Immature natural killer cell (primary cell): ENCODE measurements at regions not wholly inside any gene's neighbourhood (a gene's known extent, or its start where the extent isn't known, plus 50 kb on each side); places are given as distances from the start of the nearest gene placed in this dataset.

Experiments
- DNase-seq, 3 donors: peaks; one replicate each; pipeline ENCODE4 v3.0.0; 2022; ENCODE audit warnings: mixed read lengths in 1 of 3
- H3K27ac Mint-ChIP-seq, 6 donors: one replicate each; pipeline ENCODE4 v1.8.0; 2020; ENCODE audit warnings: mixed read lengths in 6 of 6, mild to moderate bottlenecking in 5 of 6, inconsistent platforms in 4 of 6, moderate library complexity in 3 of 6
- H3K27me3 Mint-ChIP-seq, 3 donors: one replicate each; pipeline ENCODE4 v1.8.0; 2020 to 2021; ENCODE audit warnings: low read depth in 3 of 3, mild to moderate bottlenecking in 3 of 3, mixed read lengths in 3 of 3, moderate library complexity in 3 of 3, inconsistent platforms in 1 of 3
- H3K36me3 Mint-ChIP-seq, 3 donors: one replicate each; pipeline ENCODE4 v1.8.0; 2020; ENCODE audit warnings: mixed read lengths in 3 of 3, inconsistent platforms in 2 of 3, mild to moderate bottlenecking in 2 of 3
- H3K4me1 Mint-ChIP-seq, 2 donors: one replicate each; pipeline ENCODE4 v1.8.0; 2020; ENCODE audit warnings: inconsistent platforms in 2 of 2, mild to moderate bottlenecking in 2 of 2, mixed read lengths in 2 of 2, moderate library complexity in 1 of 2
- H3K4me3 Mint-ChIP-seq, 5 donors: one replicate each; pipeline ENCODE4 v1.8.0; 2020; ENCODE audit warnings: mild to moderate bottlenecking in 5 of 5, mixed read lengths in 5 of 5, inconsistent platforms in 3 of 5, moderate library complexity in 3 of 5
- H3K9me3 Mint-ChIP-seq, 6 donors: one replicate each; pipeline ENCODE4 v1.8.0; 2020; ENCODE audit warnings: mild to moderate bottlenecking in 6 of 6, mixed read lengths in 6 of 6, inconsistent platforms in 4 of 6, moderate library complexity in 3 of 6

- H3K27ac Mint-ChIP-seq, result no peak overlapping the region
- no peaks in the 10 kb centered on the region for H3K4me1 Mint-ChIP-seq
- H3K27me3 Mint-ChIP-seq, result no peaks in the 10 kb centered on the region
- H3K36me3 Mint-ChIP-seq, result no peaks in the 10 kb centered on the region
- no peak overlapping the region for H3K4me3 Mint-ChIP-seq
- no peak for DNase-seq
- H3K9me3 Mint-ChIP-seq, result peaks cover 6 to 32% (median 15%) of the 10 kb centered on the region in 6 donors
These were observed 234.5 kb upstream of the MEOX2 start for GRCh38 chr7:15920953-15921352.

- H3K36me3 Mint-ChIP-seq, result no peaks in the 10 kb centered on the region
- no peaks in the 10 kb centered on the region for H3K27me3 Mint-ChIP-seq
- H3K4me3 Mint-ChIP-seq, result no peak overlapping the region
- peaks cover 0 to 37% (median 6%) of the 10 kb centered on the region in 6 donors for H3K9me3 Mint-ChIP-seq
- no peak overlapping the region for H3K27ac Mint-ChIP-seq
- no peak for DNase-seq
- no peaks in the 10 kb centered on the region for H3K4me1 Mint-ChIP-seq
These were observed 230.3 kb upstream of the MEOX2 start for GRCh38 chr7:15916681-15917380.

- Mint-ChIP-seq H3K9me3 (peaks cover 0 to 32% (median 6%) of the 10 kb centered on the region in 6 donors), H3K36me3 (no peaks in the 10 kb centered on the region), H3K4me3 (no peak overlapping the region), H3K27ac (no peak overlapping the region), H3K4me1 (no peaks in the 10 kb centered on the region), H3K27me3 (no peaks in the 10 kb centered on the region)
- no peak for DNase-seq
These were observed 229.3 kb upstream of the MEOX2 start for GRCh38 chr7:15915686-15916293.

- H3K27ac Mint-ChIP-seq, result no peak overlapping the region
- H3K27me3 Mint-ChIP-seq, result no peaks in the 10 kb centered on the region
- no peaks in the 10 kb centered on the region for H3K36me3 Mint-ChIP-seq
- no peaks in the 10 kb centered on the region for H3K4me1 Mint-ChIP-seq
- DNase-seq, result no peak
- peaks cover 0 to 34% (median 9%) of the 10 kb centered on the region in 6 donors for H3K9me3 Mint-ChIP-seq
- H3K4me3 Mint-ChIP-seq, result no peak overlapping the region
These were observed 228.1 kb upstream of the MEOX2 start for GRCh38 chr7:15914611-15915010.

GRCh38 chr7:15906436-15906835 lies 220.0 kb upstream of the MEOX2 start:
- Mint-ChIP-seq H3K4me3 (no peak overlapping the region), H3K4me1 (no peaks in the 10 kb centered on the region), H3K36me3 (peaks cover 0 to 3% (median 0%) of the 10 kb centered on the region in 3 donors), H3K9me3 (peaks cover 1 to 23% (median 9%) of the 10 kb centered on the region in 6 donors), H3K27me3 (peaks cover 0 to 2% (median 1%) of the 10 kb centered on the region in 3 donors), H3K27ac (no peak overlapping the region)
- no peak for DNase-seq

GRCh38 chr7:15905251-15906040 lies 219.0 kb upstream of the MEOX2 start:
- DNase-seq, result no peak
- Mint-ChIP-seq H3K4me1 (no peaks in the 10 kb centered on the region), H3K9me3 (peaks cover 1 to 23% (median 9%) of the 10 kb centered on the region in 6 donors), H3K4me3 (no peak overlapping the region), H3K36me3 (peaks cover 0 to 3% (median 0%) of the 10 kb centered on the region in 3 donors), H3K27ac (no peak overlapping the region), H3K27me3 (peaks cover 0 to 2% (median 1%) of the 10 kb centered on the region in 3 donors)

GRCh38 chr7:15891151-15891881 lies 204.8 kb upstream of the MEOX2 start:
- no peak overlapping the region for H3K4me3 Mint-ChIP-seq
- H3K27me3 Mint-ChIP-seq, result peaks cover 0 to 4% (median 0%) of the 10 kb centered on the region in 3 donors

GRCh38 chr7:15889507-15889906 lies 203.0 kb upstream of the MEOX2 start:
- Mint-ChIP-seq H3K36me3 (no peaks in the 10 kb centered on the region), H3K27me3 (no peaks in the 10 kb centered on the region), H3K27ac (no peak overlapping the region), H3K9me3 (peaks cover 1 to 13% (median 6%) of the 10 kb centered on the region in 6 donors), H3K4me1 (peaks cover 0 to 6% of the 10 kb centered on the region in 2 donors), H3K4me3 (no peak overlapping the region)
- no peak for DNase-seq

More at GRCh38 chr7:15891151-15891881, 204.8 kb upstream of the MEOX2 start:
- Mint-ChIP-seq H3K27ac (no peak overlapping the region), H3K9me3 (peaks cover 8 to 19% (median 9%) of the 10 kb centered on the region in 6 donors), H3K4me1 (no peaks in the 10 kb centered on the region), H3K36me3 (peaks cover 0 to 4% (median 0%) of the 10 kb centered on the region in 3 donors)
- DNase-seq, result no peak

GRCh38 chr7:15888090-15888489 lies 201.6 kb upstream of the MEOX2 start:
- Mint-ChIP-seq H3K4me3 (no peak overlapping the region), H3K9me3 (peaks cover 1 to 15% (median 4%) of the 10 kb centered on the region in 6 donors), H3K27me3 (no peaks in the 10 kb centered on the region), H3K27ac (no peak overlapping the region), H3K36me3 (no peaks in the 10 kb centered on the region), H3K4me1 (peaks cover 0 to 6% of the 10 kb centered on the region in 2 donors)
- no peak for DNase-seq

GRCh38 chr7:15886626-15887025 lies 200.1 kb upstream of the MEOX2 start:
- H3K4me1 Mint-ChIP-seq, result peaks cover 0 to 6% of the 10 kb centered on the region in 2 donors
- H3K36me3 Mint-ChIP-seq, result no peaks in the 10 kb centered on the region
- no peak for DNase-seq
- H3K27me3 Mint-ChIP-seq, result no peaks in the 10 kb centered on the region
- peaks cover 4 to 22% (median 9%) of the 10 kb centered on the region in 6 donors for H3K9me3 Mint-ChIP-seq
- no peak overlapping the region for H3K27ac Mint-ChIP-seq
- no peak overlapping the region for H3K4me3 Mint-ChIP-seq

- Mint-ChIP-seq H3K4me1 (peaks cover 0 to 6% of the 10 kb centered on the region in 2 donors), H3K4me3 (no peak overlapping the region), H3K27ac (no peak overlapping the region), H3K9me3 (peaks cover 4 to 25% (median 11%) of the 10 kb centered on the region in 6 donors), H3K36me3 (no peaks in the 10 kb centered on the region), H3K27me3 (no peaks in the 10 kb centered on the region)
- no peak for DNase-seq
These were observed 199.2 kb upstream of the MEOX2 start for GRCh38 chr7:15885678-15886077.

- H3K4me3 Mint-ChIP-seq, result no peak overlapping the region
- peaks cover 0 to 4% (median 0%) of the 10 kb centered on the region in 3 donors for H3K36me3 Mint-ChIP-seq
- DNase-seq, result no peak
- peaks cover 8 to 16% (median 10%) of the 10 kb centered on the region in 6 donors for H3K9me3 Mint-ChIP-seq
- H3K27me3 Mint-ChIP-seq, result peaks cover 0 to 2% (median 0%) of the 10 kb centered on the region in 3 donors
- H3K27ac Mint-ChIP-seq, result no peak overlapping the region
- no peaks in the 10 kb centered on the region for H3K4me1 Mint-ChIP-seq
These were observed 188.3 kb upstream of the MEOX2 start for GRCh38 chr7:15874774-15875173.

GRCh38 chr7:15870347-15870746 lies 183.9 kb upstream of the MEOX2 start:
- H3K4me1 Mint-ChIP-seq, result no peaks in the 10 kb centered on the region

More at GRCh38 chr7:15870347-15870746, 183.9 kb upstream of the MEOX2 start:
- H3K9me3 Mint-ChIP-seq, result peaks cover 4 to 27% (median 12%) of the 10 kb centered on the region in 6 donors
- H3K27ac Mint-ChIP-seq, result no peak overlapping the region
- no peak overlapping the region for H3K4me3 Mint-ChIP-seq
- no peaks in the 10 kb centered on the region for H3K27me3 Mint-ChIP-seq
- no peak for DNase-seq
- peaks cover 0 to under 1% (median 0%) of the 10 kb centered on the region in 3 donors for H3K36me3 Mint-ChIP-seq
